ENCODE measurements at regions not wholly inside any gene's neighbourhood (a gene's known extent, or its start where the extent isn't known, plus 50 kb on each side); places are given as distances from the start of the nearest gene placed in this dataset.

- peak in 1 of 2 donors; percentile 3 for DNase-seq
Measured at GRCh38 chr2:71884303-71885042, 263.2 kb downstream of the CYP26B1 start.

- DNase-seq, result no peak
Measured at GRCh38 chr2:71882949-71883472, 264.7 kb downstream of the CYP26B1 start.

GRCh38 chr2:71882236-71882946 lies 265.3 kb downstream of the CYP26B1 start:
- no peak for DNase-seq

GRCh38 chr2:71880846-71881610 lies 266.6 kb downstream of the CYP26B1 start:
- DNase-seq, result no peak

GRCh38 chr2:71880287-71880686 lies 267.4 kb downstream of the CYP26B1 start:
- DNase-seq, result no peak

- DNase-seq, result no peak
Measured at GRCh38 chr2:71879509-71880184, 268.0 kb downstream of the CYP26B1 start.

- no peak for DNase-seq
Measured at GRCh38 chr2:71878626-71879508, 268.8 kb downstream of the CYP26B1 start.

GRCh38 chr2:71877636-71878035 lies 270.0 kb downstream of the CYP26B1 start:
- no peak for DNase-seq

GRCh38 chr2:71876542-71877451 lies 270.9 kb downstream of the CYP26B1 start:
- no peak for DNase-seq

GRCh38 chr2:71872466-71873051 lies 275.1 kb downstream of the CYP26B1 start:
- DNase-seq, result no peak

GRCh38 chr2:71865391-71865965 lies 282.2 kb downstream of the CYP26B1 start:
- DNase-seq, result no peak

- no peak for DNase-seq
Measured at GRCh38 chr2:71864085-71864484, 283.6 kb downstream of the CYP26B1 start.

GRCh38 chr2:71863396-71863795 lies 284.3 kb downstream of the CYP26B1 start:
- no peak for DNase-seq

- DNase-seq, result no peak
Measured at GRCh38 chr2:71862921-71863320, 284.7 kb downstream of the CYP26B1 start.

- no peak for DNase-seq
Measured at GRCh38 chr2:71861186-71862160, 286.2 kb downstream of the CYP26B1 start.

- no peak for DNase-seq
Measured at GRCh38 chr2:71860381-71860926, 287.2 kb downstream of the CYP26B1 start.

GRCh38 chr2:71859211-71859847 lies 288.3 kb downstream of the CYP26B1 start:
- no peak for DNase-seq

GRCh38 chr2:71858071-71858470 lies 289.6 kb downstream of the CYP26B1 start:
- DNase-seq, result no peak

All from stimulated activated CD4-positive, alpha-beta T cell treated with anti-CD3 and anti-CD28 coated beads, Interleukin-2, amount 100 ng/mL, for 24 hours (primary cell).